ENCODE measurements at regions not wholly inside any gene's neighbourhood (a gene's known extent, or its start where the extent isn't known, plus 50 kb on each side); places are given as distances from the start of the nearest gene placed in this dataset.
A peak's percentile ranks its signal among the peaks of the same experiment; 100 is the strongest.

- WGBS, 2 experiments (ENCODE audit: extremely low coverage in 1 of 2, insufficient coverage in 1 of 2, insufficient read length in 1 of 2, insufficient replicate concordance in 2 of 2, low coverage in 1 of 2, low lambda C conversion rate in 2 of 2, missing lambda C conversion rate in 1 of 2) = 94% methylated on average over 4 of the region's 4 CpGs; no CpG with 5 or more reads in 1 of the 2 experiments
- POLR2A ChIA-PET (ENCODE audit: partially characterized antibody) = no interaction called here
Measured at GRCh38 chr13:61039302-61039701, 376.3 kb downstream of the PCDH20 start.

More at GRCh38 chr13:61039302-61039701, 376.3 kb downstream of the PCDH20 start:
- Histone ChIP-seq H3K14ac (ENCODE audit: insufficient read length) (no peak overlapping the region), H3K27ac (ENCODE audit: low read depth, low read length) (no peak overlapping the region), H3K79me2 (ENCODE audit: control insufficient read depth in 1 of 2, insufficient read depth in 2 of 2, low read length in 2 of 2) (no peaks in the 10 kb centered on the region), H3K4ac (replicated peaks; ENCODE audit: insufficient read length, low read depth, low read length) (no peak overlapping the region), H2BK120ac (replicated peaks; ENCODE audit: low read depth, low read length) (no peak overlapping the region), H4K91ac (replicated peaks; ENCODE audit: insufficient read length, low read length) (no peak overlapping the region), H2BK12ac (ENCODE audit: low read depth, low read length) (no peak overlapping the region), H3K9ac (replicated peaks in 1 of 4; ENCODE audit: extremely low read depth in 1 of 4, low read depth in 3 of 4, low read length in 3 of 4) (no peak overlapping the region), H2BK5ac (ENCODE audit: low read depth, low read length) (no peak overlapping the region), H3K4me3 (ENCODE audit: extremely low read depth in 1 of 4, insufficient read depth in 2 of 4, low read depth in 3 of 4, low read length in 4 of 4) (no peak overlapping the region), H3K79me1 (ENCODE audit: low read depth, low read length) (no peaks in the 10 kb centered on the region), H3K56ac (replicated peaks; ENCODE audit: insufficient read length, low read depth, low read length) (no peak overlapping the region), H3K27me3 (replicated peaks in 1 of 4; ENCODE audit: control insufficient read depth in 3 of 4, extremely low read depth in 1 of 4, insufficient read depth in 3 of 4, low read length in 3 of 4) (no peaks in the 10 kb centered on the region), H2AFZ (ENCODE audit: low read length) (no peak overlapping the region), H3K4me1 (replicated peaks in 1 of 4; ENCODE audit: control insufficient read depth in 3 of 4, insufficient read depth in 4 of 4, low read length in 3 of 4) (no peaks in the 10 kb centered on the region), H3K9me3 (ENCODE audit: insufficient read depth in 2 of 2, low read depth in 1 of 2, low read length in 1 of 2) (no peaks in the 10 kb centered on the region), H2AK5ac (ENCODE audit: low read depth, low read length) (no peak overlapping the region), H3K23me2 (ENCODE audit: low read depth, low read length) (no peaks in the 10 kb centered on the region), H3K23ac (ENCODE audit: insufficient read length) (no peak overlapping the region), H2BK15ac (ENCODE audit: low read length) (no peak overlapping the region), H4K20me1 (replicated peaks in 1 of 2; ENCODE audit: control insufficient read depth in 1 of 2, insufficient read depth in 2 of 2, low read length in 2 of 2) (no peaks in the 10 kb centered on the region), H4K5ac (ENCODE audit: insufficient read length, low read depth, low read length) (no peak overlapping the region), H4K8ac (ENCODE audit: extremely low read depth, insufficient read depth, low read length) (no peak overlapping the region), H3K36me3 (ENCODE audit: control insufficient read depth in 2 of 4, insufficient read depth in 4 of 4, low read length in 3 of 4) (no peaks in the 10 kb centered on the region), H2BK20ac (ENCODE audit: low read length) (no peak overlapping the region), H3K18ac (ENCODE audit: extremely low read depth, low read length) (no peak overlapping the region), H3K4me2 (ENCODE audit: insufficient read depth in 1 of 2, low read depth in 2 of 2, low read length in 2 of 2) (no peak overlapping the region)
- FAIRE-seq (no peak), DNase-seq (ENCODE audit: low read depth in 1 of 2, low spot score in 2 of 2) (no peak)
- TF ChIP-seq POLR2A (IDR thresholded peaks at IDR 0.05; ENCODE audit: control extremely low read depth in 1 of 2, low read depth in 2 of 2, low read length in 2 of 2) (no peak), CEBPB (IDR thresholded peaks at IDR 0.05; ENCODE audit: low read depth, low read length) (peak; percentile 46; the same call in 1 of the 2 replicates)
- CTCF ChIA-PET (ENCODE audit: partially characterized antibody) = no interaction called here
